Lower leg skin (tissue), 3 donors: ENCODE measurements at regions not wholly inside any gene's neighbourhood (a gene's known extent, or its start where the extent isn't known, plus 50 kb on each side); places are given as distances from the start of the nearest gene placed in this dataset.

Experiments used
- CTCF ChIP-seq, 3 donors: fragments of 450-650 bp; IDR thresholded peaks; one replicate each; pipeline ENCODE4 v1.5.1; 2016; ENCODE audit warnings: antibody characterized with exemption in 3 of 3, mild to moderate bottlenecking in 3 of 3, moderate library complexity in 2 of 3
- POLR2A ChIP-seq, 2 donors: fragments of 450-650 bp; IDR thresholded peaks; one replicate each; pipeline ENCODE4 v1.6.1; 2016 to 2017; ENCODE audit warnings: antibody characterized with exemption in 2 of 2, mild to moderate bottlenecking in 1 of 2, moderate library complexity in 1 of 2

GRCh38 chr9:75432386-75432785, 344.1 kb downstream of the OSTF1 start:
- no peak for TF ChIP-seq CTCF (IDR thresholded peaks at IDR 0.05)
- TF ChIP-seq POLR2A (IDR thresholded peaks at IDR 0.05), result no peak
